ENCODE measurements at regions not wholly inside any gene's neighbourhood (a gene's known extent, or its start where the extent isn't known, plus 50 kb on each side); places are given as distances from the start of the nearest gene placed in this dataset.

DNA sequence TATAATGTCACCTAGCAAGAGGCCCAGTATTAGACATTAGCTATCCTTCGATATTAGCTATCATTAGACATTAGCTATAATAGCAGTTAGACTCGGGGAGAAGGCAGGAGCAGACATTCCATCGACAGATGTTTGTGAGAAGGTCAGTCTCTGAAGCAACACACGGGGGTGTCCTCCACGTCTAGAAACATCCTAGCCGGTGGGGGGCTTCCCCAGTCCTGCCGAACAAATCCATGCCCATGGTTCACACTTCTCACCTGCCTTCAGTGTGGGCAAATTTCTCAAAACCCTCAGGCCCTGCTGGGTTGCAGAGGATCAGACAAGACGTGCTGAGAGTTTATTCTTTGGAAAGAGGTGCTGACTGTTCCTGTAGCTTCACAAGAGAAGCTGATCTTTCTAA is 151.1 kb downstream of the IRF8 start:
- TF ChIP-seq, protein P1, sequence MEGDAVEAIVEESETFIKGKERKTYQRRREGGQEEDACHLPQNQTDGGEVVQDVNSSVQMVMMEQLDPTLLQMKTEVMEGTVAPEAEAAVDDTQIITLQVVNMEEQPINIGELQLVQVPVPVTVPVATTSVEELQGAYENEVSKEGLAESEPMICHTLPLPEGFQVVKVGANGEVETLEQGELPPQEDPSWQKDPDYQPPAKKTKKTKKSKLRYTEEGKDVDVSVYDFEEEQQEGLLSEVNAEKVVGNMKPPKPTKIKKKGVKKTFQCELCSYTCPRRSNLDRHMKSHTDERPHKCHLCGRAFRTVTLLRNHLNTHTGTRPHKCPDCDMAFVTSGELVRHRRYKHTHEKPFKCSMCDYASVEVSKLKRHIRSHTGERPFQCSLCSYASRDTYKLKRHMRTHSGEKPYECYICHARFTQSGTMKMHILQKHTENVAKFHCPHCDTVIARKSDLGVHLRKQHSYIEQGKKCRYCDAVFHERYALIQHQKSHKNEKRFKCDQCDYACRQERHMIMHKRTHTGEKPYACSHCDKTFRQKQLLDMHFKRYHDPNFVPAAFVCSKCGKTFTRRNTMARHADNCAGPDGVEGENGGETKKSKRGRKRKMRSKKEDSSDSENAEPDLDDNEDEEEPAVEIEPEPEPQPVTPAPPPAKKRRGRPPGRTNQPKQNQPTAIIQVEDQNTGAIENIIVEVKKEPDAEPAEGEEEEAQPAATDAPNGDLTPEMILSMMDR (IDR thresholded peaks at IDR 0.05 in 2 of 3, conservative IDR thresholded peaks at IDR 0.05 in 1 of 3; ENCODE audit: control insufficient read depth in 2 of 3, extremely low read depth in 1 of 3, insufficient read depth in 1 of 3, low read depth in 3 of 3, low read length in 3 of 3), result no peak
- no peak for TF ChIP-seq TARDBP (IDR thresholded peaks at IDR 0.05; ENCODE audit: borderline replicate concordance)

All from GM12878 (cell line).